NCI-H2196 (cell line): ENCODE measurements at regions not wholly inside any gene's neighbourhood (a gene's known extent, or its start where the extent isn't known, plus 50 kb on each side); places are given as distances from the start of the nearest gene placed in this dataset.

Experiments used
- DNase-seq: peaks from one replicate; lab custom pipeline; 2025; ENCODE audit not compliant: unreplicated experiment; lab: John Stamatoyannopoulos, UW

GRCh38 chr3:69539134-69539533 is 153.2 kb upstream of the FRMD4B start:
- no peak for DNase-seq

DNA sequence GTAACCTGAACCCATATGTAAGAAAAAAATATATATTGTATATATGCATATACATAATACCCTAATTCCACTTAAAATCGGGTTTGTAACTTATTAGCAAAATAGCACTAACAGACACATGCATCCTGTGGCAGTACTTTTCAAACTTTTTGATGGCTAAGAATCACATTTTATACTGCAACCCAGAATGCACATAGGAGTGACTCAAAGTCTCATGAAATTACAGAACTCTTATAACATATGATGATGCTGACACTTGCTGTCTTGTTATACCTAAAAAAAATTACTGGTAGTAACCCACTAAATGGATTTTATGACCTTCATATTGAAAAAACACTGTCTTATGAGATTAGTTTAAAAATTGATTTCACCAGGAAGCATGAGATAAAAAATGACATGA is 152.4 kb upstream of the FRMD4B start:
- DNase-seq: no peak

- no peak for DNase-seq
These were observed 150.6 kb upstream of the FRMD4B start for GRCh38 chr3:69536306-69537020.

DNA sequence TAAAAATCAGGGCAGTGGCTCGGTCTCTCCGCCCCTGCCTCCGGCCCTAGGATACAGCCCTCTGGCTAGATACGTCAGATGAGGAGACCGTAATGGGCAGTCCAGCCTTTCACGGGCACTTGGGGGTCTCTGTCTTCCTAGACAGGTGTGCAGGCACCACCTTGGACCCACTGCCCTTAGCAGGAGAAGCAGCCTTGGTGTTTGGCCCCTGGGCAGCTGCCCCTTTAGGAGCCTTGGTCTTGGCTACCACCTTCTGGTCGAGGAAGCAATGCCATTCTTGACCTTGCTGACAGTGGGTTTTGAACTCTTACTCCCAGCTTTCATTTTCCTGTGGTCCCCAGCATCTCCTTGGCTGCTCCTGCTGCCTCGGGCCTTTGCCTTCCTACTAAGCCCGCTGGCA is 149.7 kb upstream of the FRMD4B start:
- DNase-seq: no peak

GRCh38 chr3:69532547-69533224 is 146.8 kb upstream of the FRMD4B start:
- DNase-seq: no peak

DNA sequence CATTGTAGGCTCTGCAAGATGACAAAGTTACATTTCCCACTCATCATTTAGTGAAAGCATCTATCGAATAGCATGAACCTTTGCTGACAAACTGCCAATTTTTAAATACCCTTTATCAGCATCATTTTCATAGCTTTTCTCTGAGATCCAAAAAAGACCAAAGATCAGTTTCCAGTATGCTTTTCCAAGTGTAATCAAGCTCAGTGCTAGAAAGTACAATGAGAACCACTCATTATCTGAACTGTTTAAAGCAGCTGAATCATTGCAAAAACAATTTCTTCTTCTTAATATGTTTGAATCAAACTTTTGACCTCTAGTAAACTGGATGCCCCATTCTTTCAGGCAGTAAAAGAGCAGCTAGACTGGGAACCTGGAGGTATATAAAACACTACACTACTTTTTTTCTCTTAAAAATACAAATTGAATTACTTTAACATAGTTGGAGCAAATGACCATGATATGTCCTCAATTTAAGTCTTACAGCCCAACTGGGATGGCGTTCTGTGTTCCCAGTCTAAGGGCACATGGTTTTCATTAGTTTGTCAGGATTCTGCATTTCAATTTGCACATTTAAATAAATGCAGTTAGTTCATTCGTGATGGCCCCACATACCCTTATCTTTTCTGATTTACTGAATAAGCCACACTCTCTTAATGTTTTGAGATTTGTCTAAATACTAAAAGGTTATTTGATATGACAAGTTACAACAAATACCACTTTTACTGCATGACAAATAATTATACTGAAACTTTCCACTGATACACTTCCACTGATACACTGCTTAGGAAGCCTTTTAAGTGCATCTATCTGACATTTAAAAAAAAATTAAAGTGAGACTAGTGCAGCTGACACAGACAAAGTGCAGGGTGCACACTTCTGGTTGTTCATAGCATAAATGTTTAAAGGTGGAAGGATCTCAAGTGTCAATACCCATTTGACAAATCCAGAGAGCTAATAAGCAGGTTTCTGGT is 146.0 kb upstream of the FRMD4B start:
- no peak for DNase-seq

GRCh38 chr3:69530554-69530953 is 144.7 kb upstream of the FRMD4B start:
- no peak for DNase-seq

GRCh38 chr3:69527498-69527897 is 141.6 kb upstream of the FRMD4B start:
- DNase-seq: no peak

- DNase-seq: no peak
These were observed 138.9 kb upstream of the FRMD4B start for GRCh38 chr3:69524816-69525215.

- DNase-seq: no peak
These were observed 135.4 kb upstream of the FRMD4B start for GRCh38 chr3:69521286-69521685.

DNA sequence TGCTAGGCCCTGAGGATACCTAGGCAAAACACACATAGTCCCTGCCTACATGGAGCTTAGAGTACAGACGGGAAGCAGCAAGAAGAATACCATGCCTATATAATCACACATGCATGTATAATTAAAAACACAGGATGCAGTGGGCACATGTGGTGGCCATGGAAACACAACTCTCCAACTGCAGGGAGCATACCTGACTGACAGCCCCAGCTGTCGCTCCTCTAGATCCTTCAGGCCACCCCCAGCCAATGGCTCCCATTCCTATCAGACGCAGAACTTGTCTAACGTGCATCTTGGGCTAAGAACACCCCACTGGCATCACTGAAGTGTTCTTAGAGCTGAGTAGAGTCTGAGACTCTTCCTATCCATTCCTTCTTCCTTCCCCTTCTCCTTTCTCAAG is 125.5 kb upstream of the FRMD4B start:
- DNase-seq: no peak

GRCh38 chr3:69510481-69511030 is 124.7 kb upstream of the FRMD4B start:
- DNase-seq: no peak

DNA sequence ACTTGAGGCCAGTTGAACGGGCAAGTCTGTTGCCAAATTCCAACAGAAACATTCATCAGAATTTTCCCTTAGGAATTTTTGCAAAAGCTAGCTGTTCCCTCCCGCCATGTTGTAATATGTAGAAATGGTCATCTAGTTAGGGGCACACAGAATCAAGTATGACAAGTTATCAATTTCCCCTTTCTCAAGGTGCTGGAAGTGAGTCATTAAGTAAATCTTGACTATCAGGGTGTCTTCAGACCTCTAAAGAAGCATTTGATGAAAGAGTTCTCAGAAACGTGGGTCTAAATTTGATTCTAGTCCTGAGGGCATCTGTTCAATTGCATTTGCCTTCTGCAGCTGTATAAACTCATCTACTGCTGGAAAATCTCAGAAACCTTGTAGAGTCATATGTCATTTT is 123.4 kb upstream of the FRMD4B start:
- DNase-seq: no peak

GRCh38 chr3:69505770-69506407 is 120.0 kb upstream of the FRMD4B start:
- no peak for DNase-seq

- DNase-seq: no peak
These were observed 118.3 kb upstream of the FRMD4B start for GRCh38 chr3:69504232-69504631.

DNA sequence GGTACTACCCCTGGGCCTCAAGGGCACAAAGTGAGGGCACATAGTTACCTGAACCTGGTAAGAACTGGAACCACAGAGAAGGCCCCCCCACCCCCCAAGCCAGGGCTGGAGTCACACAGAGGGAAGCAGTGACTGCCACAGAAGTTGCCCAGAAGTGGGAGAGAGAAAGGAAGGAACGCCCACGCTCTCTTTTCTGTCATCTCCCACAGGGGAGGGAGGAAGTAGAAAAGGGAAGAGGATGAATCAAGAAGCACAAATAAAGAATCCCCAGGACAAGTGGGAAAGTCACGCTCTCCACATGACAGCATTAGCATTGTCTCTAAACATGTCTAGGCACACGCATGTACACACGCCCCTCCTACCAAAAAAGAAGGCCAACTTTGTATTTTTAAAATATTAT is 114.7 kb upstream of the FRMD4B start:
- DNase-seq: no peak

DNA sequence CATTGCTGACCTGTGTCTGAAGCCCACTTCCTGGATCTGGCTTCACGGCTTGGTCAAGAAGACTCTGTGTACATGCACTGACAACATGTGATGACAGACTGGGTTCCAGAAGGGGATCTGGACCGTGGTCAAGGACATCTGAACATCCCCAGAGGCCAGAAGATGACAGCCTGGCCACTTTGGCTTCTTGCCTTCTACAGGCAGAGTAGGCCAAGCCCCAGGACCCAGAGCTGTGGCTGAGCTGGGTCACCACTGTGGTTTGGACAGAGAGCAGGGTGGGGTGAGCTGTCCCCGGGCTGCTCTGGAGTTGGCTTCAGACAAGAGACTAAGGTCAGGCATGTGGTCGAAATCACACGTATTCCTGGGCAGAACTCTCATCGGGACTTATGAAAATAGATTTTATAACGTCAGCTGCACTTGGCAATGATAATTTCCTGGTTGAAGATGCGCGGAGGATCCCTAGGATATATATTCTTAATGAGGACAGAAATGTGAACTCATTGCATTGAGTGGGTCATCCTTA is 114.1 kb upstream of the FRMD4B start:
- no peak for DNase-seq

GRCh38 chr3:69499422-69499821 is 113.5 kb upstream of the FRMD4B start:
- no peak for DNase-seq

DNA sequence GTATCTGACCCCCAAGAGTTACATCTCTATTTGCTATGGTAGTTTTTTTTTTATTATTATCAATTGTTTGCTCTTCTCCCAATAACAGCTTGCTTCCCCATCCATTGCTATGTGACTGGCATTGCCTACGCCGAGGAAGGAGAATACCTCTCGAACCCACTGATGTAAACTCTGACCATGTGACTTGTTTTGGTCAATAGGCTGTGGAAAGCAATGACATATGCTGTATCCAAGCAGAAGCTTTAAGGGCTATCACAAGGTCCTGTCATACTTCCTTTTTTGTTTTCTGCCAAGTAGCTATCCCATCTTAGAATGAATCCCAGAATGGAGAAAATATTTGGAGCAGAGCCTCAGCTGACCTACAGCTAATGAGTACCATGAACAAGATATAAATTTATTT is 111.0 kb upstream of the FRMD4B start:
- no peak for DNase-seq

- no peak for DNase-seq
These were observed 108.3 kb upstream of the FRMD4B start for GRCh38 chr3:69494185-69494584.

GRCh38 chr3:69493157-69493556 is 107.3 kb upstream of the FRMD4B start:
- no peak for DNase-seq
